ENCODE measurements at regions not wholly inside any gene's neighbourhood (a gene's known extent, or its start where the extent isn't known, plus 50 kb on each side); places are given as distances from the start of the nearest gene placed in this dataset.

- no peak overlapping the region for H3K27ac ChIP-seq
- H3K27me3 ChIP-seq: peaks cover 0 to 3% (median 0%) of the 10 kb centered on the region in 3 donors
- no peak overlapping the region for H3K4me3 ChIP-seq
- no peak for DNase-seq
- intact Hi-C loops (cut with DNase I): loop anchor here (10.0 kb wide), 2 partner anchors 168 to 1492 kb away; partner anchors contain the start of gene NR2F2
- peaks cover 0 to 11% (median 3%) of the 10 kb centered on the region in 4 donors for H3K4me1 ChIP-seq
- no peaks in the 10 kb centered on the region for H3K36me3 ChIP-seq
- H3K9me3 ChIP-seq: no peaks in the 10 kb centered on the region
- TF ChIP-seq CTCF (IDR thresholded peaks at IDR 0.05) (no peak), POLR2AphosphoS5 (IDR thresholded peaks at IDR 0.05) (no peak)
These were observed 611.7 kb downstream of the MCTP2 start for GRCh38 chr15:94843060-94843459.

- peaks cover 0 to 3% (median 0%) of the 10 kb centered on the region in 3 donors for H3K27me3 ChIP-seq
- intact Hi-C loops (cut with DNase I): loop anchor here (10.0 kb wide), 2 partner anchors 169 to 1491 kb away; partner anchors contain the start of gene NR2F2
- WGBS, 2 donors: 8 to 42% methylated on average over 5 of the region's 5 CpGs
- H3K4me1 ChIP-seq: peaks cover 0 to 11% (median 0%) of the 10 kb centered on the region in 4 donors
- TF ChIP-seq POLR2A (IDR thresholded peaks at IDR 0.05) (no peak), CTCF (IDR thresholded peaks at IDR 0.05) (no peak), EP300 (IDR thresholded peaks at IDR 0.05) (no peak), POLR2AphosphoS5 (IDR thresholded peaks at IDR 0.05) (no peak)
- no peaks in the 10 kb centered on the region for H3K9me3 ChIP-seq
- no peaks in the 10 kb centered on the region for H3K36me3 ChIP-seq
- no peak for DNase-seq
- peak overlapping the region; percentile 62 to 76 (median 68) for H3K27ac ChIP-seq
- H3K4me3 ChIP-seq: peak overlapping the region in 2 of 4 donors; percentile 43 to 54
These were observed 612.8 kb downstream of the MCTP2 start for GRCh38 chr15:94844198-94844537.

- WGBS, 2 donors: 2 to 3% methylated on average over 83 of the region's 83 CpGs
- Histone ChIP-seq H3K27me3 (peaks cover 0 to 3% (median 0%) of the 10 kb centered on the region in 3 donors), H3K27ac (peak overlapping the region; percentile 62 to 76 (median 68)), H3K4me1 (peaks cover 0 to 11% (median 0%) of the 10 kb centered on the region in 4 donors), H3K36me3 (no peaks in the 10 kb centered on the region), H3K4me3 (peak overlapping the region; percentile 7 to 54 (median 46)), H3K9me3 (no peaks in the 10 kb centered on the region)
- peak; percentile 79 for DNase-seq
- intact Hi-C loops (cut with DNase I): loop anchor here (10.0 kb wide), 2 partner anchors 170 to 1490 kb away; partner anchors contain the start of gene NR2F2
- peak in 1 of 4 donors; percentile 19 for TF ChIP-seq POLR2AphosphoS5 (IDR thresholded peaks at IDR 0.05)
- TF ChIP-seq CTCF (IDR thresholded peaks at IDR 0.05): no peak
These were observed 613.4 kb downstream of the MCTP2 start for GRCh38 chr15:94844538-94845389.

GRCh38 chr15:94845390-94845716 lies 614.0 kb downstream of the MCTP2 start:
- H3K4me3 ChIP-seq: peak overlapping the region; percentile 7 to 54 (median 46)
- WGBS, 2 donors: 13 to 21% methylated on average over 9 of the region's 9 CpGs
- no peaks in the 10 kb centered on the region for H3K36me3 ChIP-seq
- TF ChIP-seq POLR2A (IDR thresholded peaks at IDR 0.05) (no peak), EP300 (IDR thresholded peaks at IDR 0.05) (no peak), POLR2AphosphoS5 (IDR thresholded peaks at IDR 0.05) (no peak), CTCF (IDR thresholded peaks at IDR 0.05) (no peak)
- H3K4me1 ChIP-seq: peaks cover 0 to 11% (median 0%) of the 10 kb centered on the region in 4 donors
- no peak for DNase-seq
- peaks cover 0 to 3% (median 0%) of the 10 kb centered on the region in 3 donors for H3K27me3 ChIP-seq
- intact Hi-C loops (cut with DNase I): loop anchor here (10.0 kb wide), 2 partner anchors 171 to 1489 kb away; partner anchors contain the start of gene NR2F2
- H3K27ac ChIP-seq: peak overlapping the region; percentile 6 to 72 (median 64)
- H3K9me3 ChIP-seq: no peaks in the 10 kb centered on the region
